GM12874 (cell line): ENCODE measurements at regions not wholly inside any gene's neighbourhood (a gene's known extent, or its start where the extent isn't known, plus 50 kb on each side); places are given as distances from the start of the nearest gene placed in this dataset.

Experiments
- TF ChIP-seq, protein P1 (sequence below): IDR thresholded peaks from 2 replicates; pipeline ENCODE4 v1.5.1; 2011; ENCODE audit warnings: low read depth, mild to moderate bottlenecking, control low read depth, low read length, moderate library complexity; ENCODE audit not compliant: insufficient read depth

GRCh38 chr2:120825370-120826259, 89.9 kb downstream of the GLI2 start:
- TF ChIP-seq, protein P1, sequence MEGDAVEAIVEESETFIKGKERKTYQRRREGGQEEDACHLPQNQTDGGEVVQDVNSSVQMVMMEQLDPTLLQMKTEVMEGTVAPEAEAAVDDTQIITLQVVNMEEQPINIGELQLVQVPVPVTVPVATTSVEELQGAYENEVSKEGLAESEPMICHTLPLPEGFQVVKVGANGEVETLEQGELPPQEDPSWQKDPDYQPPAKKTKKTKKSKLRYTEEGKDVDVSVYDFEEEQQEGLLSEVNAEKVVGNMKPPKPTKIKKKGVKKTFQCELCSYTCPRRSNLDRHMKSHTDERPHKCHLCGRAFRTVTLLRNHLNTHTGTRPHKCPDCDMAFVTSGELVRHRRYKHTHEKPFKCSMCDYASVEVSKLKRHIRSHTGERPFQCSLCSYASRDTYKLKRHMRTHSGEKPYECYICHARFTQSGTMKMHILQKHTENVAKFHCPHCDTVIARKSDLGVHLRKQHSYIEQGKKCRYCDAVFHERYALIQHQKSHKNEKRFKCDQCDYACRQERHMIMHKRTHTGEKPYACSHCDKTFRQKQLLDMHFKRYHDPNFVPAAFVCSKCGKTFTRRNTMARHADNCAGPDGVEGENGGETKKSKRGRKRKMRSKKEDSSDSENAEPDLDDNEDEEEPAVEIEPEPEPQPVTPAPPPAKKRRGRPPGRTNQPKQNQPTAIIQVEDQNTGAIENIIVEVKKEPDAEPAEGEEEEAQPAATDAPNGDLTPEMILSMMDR, result no peak

DNA sequence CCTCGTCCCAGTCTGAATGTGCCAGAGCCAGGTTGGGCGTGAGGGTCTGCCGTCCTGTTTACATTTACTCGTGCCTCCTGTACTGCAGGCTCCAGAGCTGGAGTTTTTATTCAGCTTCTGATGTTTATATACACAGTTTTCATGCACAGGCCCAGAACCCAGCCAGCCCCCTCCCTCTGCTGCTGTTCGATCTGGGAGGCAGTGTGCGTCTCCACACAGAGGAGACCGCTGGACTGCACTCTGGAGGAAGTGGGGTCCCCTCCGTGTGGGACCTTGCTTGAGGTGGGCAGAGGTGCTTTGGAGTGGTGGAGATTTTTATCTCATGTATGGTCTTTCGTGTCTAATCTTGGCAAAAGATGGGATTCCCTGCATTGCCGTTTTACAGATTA, 90.6 kb downstream of the GLI2 start:
- TF ChIP-seq, protein P1, result no peak

GRCh38 chr2:120826716-120827410, 91.2 kb downstream of the GLI2 start:
- TF ChIP-seq, protein P1, result no peak

DNA sequence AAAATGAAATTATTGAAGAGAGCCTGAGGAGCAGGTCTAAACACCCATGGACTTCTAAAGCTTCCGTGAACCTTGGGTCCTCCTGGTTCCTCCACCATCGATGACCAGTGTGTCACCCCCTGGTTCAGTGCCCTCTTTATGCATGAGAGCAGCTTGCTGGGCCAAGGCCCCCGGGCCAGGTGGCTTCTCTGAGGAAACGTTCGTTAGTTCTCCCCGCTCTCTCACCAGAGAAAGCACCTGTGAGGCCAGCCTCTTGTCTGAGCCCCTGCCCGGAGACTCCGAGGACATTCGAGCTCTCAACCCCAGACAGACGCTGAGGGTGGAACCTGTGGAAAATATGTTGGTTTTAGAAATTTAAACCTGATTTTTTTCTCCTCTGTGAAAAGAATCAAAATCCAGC, 92.4 kb downstream of the GLI2 start:
- TF ChIP-seq, protein P1, result no peak

- TF ChIP-seq, protein P1, result no peak
Measured at GRCh38 chr2:120828829-120829632, 93.4 kb downstream of the GLI2 start.

GRCh38 chr2:120829633-120830025, 94.0 kb downstream of the GLI2 start:
- TF ChIP-seq, protein P1, result no peak

- TF ChIP-seq, protein P1, result no peak
Measured at GRCh38 chr2:120830096-120830830, 94.6 kb downstream of the GLI2 start.
